HG02970 (cell line): ENCODE measurements at regions not wholly inside any gene's neighbourhood (a gene's known extent, or its start where the extent isn't known, plus 50 kb on each side); places are given as distances from the start of the nearest gene placed in this dataset.
"Not testable (repeated sequence)": the region's sequence is repeated elsewhere in the genome, so short reads cannot be mapped to it uniquely, and the experiment has no call there.

Source experiments
- ATAC-seq: cut with Tn5 transposase; IDR thresholded peaks from one replicate; pipeline ENCODE4 v1.9.1; 2021; ENCODE audit warnings: mild to moderate bottlenecking, moderate library complexity, moderate number of reproducible peaks; ENCODE audit not compliant: unreplicated experiment, low FRiP score

GRCh38 chr6:57708061-57708460 lies 390.6 kb downstream of the PRIM2 start:
- ATAC-seq = not testable (repeated sequence)

- ATAC-seq = not testable (repeated sequence)
Measured at GRCh38 chr6:57722546-57722945, 405.1 kb downstream of the PRIM2 start.

- ATAC-seq = not testable (repeated sequence)
Measured at GRCh38 chr6:57723815-57724401, 406.5 kb downstream of the PRIM2 start.

GRCh38 chr6:57729407-57729806 lies 412.0 kb downstream of the PRIM2 start:
- ATAC-seq = not testable (repeated sequence)

- not testable (repeated sequence) for ATAC-seq
Measured at GRCh38 chr6:57730726-57731125, 413.3 kb downstream of the PRIM2 start.

- not testable (repeated sequence) for ATAC-seq
Measured at GRCh38 chr6:57747716-57748115, 430.3 kb downstream of the PRIM2 start.

GRCh38 chr6:57759850-57760249 lies 442.4 kb downstream of the PRIM2 start:
- not testable (repeated sequence) for ATAC-seq

- not testable (repeated sequence) for ATAC-seq
Measured at GRCh38 chr6:57792720-57793397, 475.4 kb downstream of the PRIM2 start.

- not testable (repeated sequence) for ATAC-seq
Measured at GRCh38 chr6:57793398-57793762, 475.9 kb downstream of the PRIM2 start.

- not testable (repeated sequence) for ATAC-seq
Measured at GRCh38 chr6:57799703-57800479, 482.5 kb downstream of the PRIM2 start.

- ATAC-seq = not testable (repeated sequence)
Measured at GRCh38 chr6:57808581-57808980, 491.2 kb downstream of the PRIM2 start.

GRCh38 chr6:57809454-57809853 lies 492.0 kb downstream of the PRIM2 start:
- ATAC-seq = not testable (repeated sequence)

- not testable (repeated sequence) for ATAC-seq
Measured at GRCh38 chr6:57813271-57814075, 496.0 kb downstream of the PRIM2 start.

- not testable (repeated sequence) for ATAC-seq
Measured at GRCh38 chr6:57815826-57816225, 498.4 kb downstream of the PRIM2 start.

GRCh38 chr6:57821325-57821724 lies 503.9 kb downstream of the PRIM2 start:
- not testable (repeated sequence) for ATAC-seq

GRCh38 chr6:57822448-57822847 lies 505.0 kb downstream of the PRIM2 start:
- ATAC-seq = not testable (repeated sequence)

- no peak for ATAC-seq
Measured at GRCh38 chr6:57822896-57823358, 505.5 kb downstream of the PRIM2 start.

- not testable (repeated sequence) for ATAC-seq
Measured at GRCh38 chr6:57837622-57838209, 520.3 kb downstream of the PRIM2 start.

- ATAC-seq = not testable (repeated sequence)
Measured at GRCh38 chr6:57841551-57841950, 524.1 kb downstream of the PRIM2 start.
